Hematopoietic multipotent progenitor cell (in vitro differentiated cells): ENCODE measurements at regions not wholly inside any gene's neighbourhood (a gene's known extent, or its start where the extent isn't known, plus 50 kb on each side); places are given as distances from the start of the nearest gene placed in this dataset.

ENCODE experiments used
- DNase-seq, 3 donors: peaks; one replicate each; pipeline ENCODE4 v3.0.0-alpha.2; 2011 to 2015; ENCODE audit warnings: low read depth in 2 of 3, low spot score in 2 of 3

DNA sequence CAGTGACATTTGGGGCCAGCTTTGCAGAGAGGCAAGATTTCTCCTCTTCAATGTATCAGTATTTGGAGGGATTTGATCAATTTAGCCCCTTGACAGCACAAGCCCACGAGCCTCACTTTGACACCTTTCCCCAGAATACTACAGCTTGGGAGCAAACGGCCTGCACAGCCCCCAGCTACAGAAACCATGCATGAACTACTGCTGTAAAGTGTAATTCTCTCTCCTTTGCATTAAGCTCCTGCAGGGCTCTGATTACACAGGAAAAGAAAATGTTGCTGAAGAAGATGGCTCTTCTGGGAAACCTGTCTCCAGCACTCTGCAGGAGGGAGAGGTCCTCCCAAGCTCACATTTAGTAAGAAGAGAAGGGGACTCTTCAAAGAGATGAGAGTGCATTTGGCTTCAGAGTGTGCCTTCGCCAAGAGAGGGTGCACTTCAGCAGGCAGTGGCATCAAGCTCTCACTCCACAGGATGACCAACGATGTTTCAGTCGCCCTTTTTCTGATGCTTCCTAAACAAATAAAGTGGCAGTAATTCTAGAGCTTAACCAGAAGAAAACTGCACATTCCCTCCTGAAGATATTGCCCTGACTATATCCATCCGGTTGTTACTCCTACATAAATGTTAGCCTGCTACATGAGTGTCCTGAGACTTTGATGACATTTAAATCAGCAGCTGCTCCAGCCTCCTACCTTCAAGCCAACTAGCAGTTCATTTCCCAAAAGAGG is 272.2 kb downstream of the AUH start:
- peak in 2 of 3 donors; percentile 53 to 77 for DNase-seq

DNA sequence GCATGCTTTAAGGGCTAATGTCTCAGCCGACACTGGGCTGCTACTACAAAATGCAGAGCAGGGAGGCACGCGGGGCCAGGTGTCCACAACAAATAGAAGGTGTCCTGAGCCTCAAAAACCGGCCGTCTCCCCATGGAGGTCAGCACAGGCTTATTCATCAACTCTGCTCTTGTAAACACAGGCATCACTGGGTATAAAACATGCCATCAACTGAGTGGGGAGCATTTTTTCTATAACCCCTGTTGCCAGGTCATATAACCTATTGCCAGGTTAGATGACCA is 271.6 kb downstream of the AUH start:
- no peak for DNase-seq

DNA sequence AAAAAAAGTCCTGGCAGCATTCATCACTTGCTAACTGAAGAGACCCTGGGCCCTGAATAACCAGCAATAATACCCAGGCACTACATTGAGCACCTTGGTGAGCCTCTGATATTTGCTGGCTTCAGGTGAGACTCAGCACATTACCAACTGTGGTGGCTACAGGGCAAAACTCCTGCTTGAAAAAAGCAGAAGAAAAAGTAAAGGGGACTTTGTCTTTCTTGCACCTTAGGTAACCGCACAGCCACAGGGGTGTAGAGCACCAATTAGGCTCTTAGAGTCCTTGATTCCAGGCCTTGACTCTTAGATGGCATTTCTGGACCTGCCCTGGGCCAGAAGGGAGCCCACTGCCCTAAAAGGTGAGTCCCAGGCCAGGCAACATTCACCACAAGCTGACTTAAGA is 269.5 kb downstream of the AUH start:
- DNase-seq = no peak

DNA sequence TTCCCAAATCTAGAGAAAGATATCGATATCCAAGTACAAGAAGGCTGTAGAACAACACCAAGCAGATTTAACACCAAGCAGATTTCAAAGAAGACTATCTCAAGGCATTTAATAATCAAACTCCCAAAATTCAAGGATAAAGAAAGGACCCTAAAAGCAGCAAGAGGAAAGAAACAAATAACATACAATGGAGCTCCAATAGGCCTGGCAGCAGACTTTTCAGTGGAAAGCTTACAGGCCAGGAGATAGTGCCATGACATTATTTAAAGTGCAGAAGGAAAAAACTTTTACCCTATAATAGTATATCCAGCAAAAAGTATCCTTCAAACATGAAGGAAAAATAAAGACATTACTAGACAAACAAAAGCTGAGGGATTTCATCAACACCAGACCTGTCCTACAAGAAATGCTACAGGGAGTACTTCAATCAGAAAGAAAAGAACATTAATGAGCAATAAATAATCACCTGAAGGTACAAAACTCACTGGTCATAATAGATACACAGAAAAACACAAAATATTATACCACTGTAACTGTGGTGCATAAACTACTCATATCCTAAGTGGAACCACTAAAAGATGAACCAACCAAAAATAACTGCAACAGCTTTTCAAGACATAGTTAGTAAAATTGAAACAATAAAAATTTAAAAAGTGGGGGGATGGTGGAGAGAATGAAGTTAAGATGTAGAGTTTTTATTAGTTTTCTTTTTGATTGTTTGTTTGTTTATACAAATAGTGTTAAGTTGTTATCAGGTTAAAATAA is 267.2 kb downstream of the AUH start:
- no peak for DNase-seq

DNA sequence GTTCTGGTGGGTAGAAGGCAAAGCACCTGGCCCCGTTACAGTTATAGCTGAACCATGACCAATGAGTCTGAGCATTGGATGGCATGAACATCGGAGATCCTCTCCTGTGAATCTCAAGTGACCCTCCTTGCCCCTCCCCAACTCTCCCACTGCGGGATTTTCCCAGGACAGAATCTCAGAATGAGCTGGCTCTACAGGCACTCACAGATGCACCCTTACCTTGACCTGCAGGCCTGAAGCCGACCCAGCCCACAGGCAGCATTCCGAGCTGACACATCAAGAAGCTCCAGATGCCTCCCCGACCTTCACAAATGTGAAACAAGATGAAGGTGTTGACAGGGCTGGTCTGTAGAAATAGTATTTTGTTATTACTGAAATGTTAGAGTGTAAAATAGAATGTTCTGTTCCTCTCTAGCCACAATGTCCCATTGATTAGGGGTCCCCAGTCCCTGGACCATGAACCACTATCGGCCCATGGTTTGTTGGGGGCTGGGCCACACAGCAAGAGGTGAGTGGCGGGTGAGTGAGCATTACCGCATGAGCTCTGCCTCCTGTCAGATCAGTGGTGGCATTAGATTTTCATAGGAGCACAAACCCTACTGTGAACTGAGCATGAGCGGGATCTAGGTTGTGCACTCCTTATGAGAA is 263.4 kb downstream of the AUH start:
- DNase-seq = no peak

DNA sequence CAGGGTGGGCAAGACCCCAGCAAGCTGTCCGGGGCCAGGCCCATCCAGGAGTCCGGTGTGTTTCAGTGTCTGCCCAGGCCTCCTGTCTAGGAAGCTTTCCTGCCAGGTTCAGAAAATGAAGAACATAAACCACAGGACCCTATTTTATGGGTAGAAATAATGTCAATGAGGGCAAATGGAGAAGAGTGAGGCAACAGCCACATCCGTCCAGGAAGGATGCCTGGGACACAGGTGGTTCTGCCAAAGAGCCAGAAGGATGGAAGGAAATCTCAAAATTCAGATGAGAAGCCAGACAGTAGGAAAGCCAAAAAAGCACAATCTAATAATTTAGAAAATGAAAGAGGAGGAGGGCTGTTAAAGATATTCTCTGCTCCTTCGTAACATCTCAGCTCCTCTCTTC is 262.3 kb downstream of the AUH start:
- DNase-seq = no peak

GRCh38 chr9:91100878-91101450 is 260.8 kb downstream of the AUH start:
- no peak for DNase-seq

GRCh38 chr9:91101611-91102168 is 260.0 kb downstream of the AUH start:
- DNase-seq = peak in 2 of 3 donors; percentile 17 to 50

DNA sequence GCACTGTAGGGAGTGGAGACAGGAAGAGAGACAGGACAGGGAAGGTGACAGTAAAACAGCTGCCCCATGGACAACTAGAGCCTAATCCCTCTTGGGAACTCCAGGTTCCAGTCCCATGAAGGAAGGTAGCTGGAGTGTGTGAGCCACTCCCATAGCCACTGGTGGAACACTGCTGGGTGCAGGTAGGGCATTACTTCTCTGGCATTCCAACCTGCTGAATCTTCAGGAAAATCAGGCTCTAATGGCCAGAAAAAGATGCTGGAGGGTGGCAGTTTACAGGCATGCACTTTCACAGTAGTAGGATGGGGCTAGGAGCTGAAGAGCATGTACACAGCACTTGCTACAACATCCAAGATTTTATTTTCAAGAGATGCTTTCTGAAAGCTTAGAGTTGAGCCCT is 259.4 kb downstream of the AUH start:
- no peak for DNase-seq

GRCh38 chr9:91103931-91104330 is 257.8 kb downstream of the AUH start:
- peak in 1 of 3 donors; percentile 11 for DNase-seq

GRCh38 chr9:91106415-91107081 is 255.2 kb downstream of the AUH start:
- no peak for DNase-seq

- no peak for DNase-seq
These were observed 250.5 kb downstream of the AUH start for GRCh38 chr9:91111226-91111625.

DNA sequence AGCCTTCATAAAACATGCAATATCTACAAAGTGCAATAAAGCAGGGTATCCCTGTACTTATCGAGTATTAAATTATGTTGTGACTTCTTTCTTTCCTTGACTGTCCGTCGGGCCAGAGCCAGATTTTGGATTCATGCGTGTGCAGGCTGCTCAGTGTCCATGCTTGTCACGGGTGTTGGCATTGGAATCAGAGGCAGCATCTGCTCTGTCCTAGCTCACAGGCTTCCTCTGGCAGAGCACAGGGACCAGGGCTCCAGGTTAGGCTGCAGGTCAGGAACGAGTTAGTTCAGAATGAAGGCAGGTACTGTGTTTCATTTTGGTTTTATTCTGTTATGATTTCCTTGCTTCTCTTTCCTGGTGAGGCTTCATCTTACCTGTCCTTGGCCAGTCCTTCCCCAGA is 249.8 kb downstream of the AUH start:
- no peak for DNase-seq

DNA sequence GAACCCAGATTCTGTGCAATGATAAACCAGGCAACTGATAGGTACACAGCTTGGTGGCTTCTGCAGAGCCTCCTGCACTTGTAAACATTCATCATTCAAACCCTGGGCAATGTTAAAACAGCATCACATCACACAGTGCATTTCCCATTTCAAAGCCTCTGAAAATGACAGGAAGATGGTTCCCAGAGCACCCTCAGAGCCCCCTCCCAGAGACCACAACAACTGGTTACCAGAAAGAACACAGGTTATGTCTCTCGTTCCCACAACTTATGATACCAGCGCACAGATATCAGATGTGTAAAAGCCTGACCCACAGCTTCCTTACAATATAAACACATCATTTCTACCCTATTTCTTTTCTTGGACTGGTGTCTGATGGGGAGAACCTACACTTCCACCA is 248.7 kb downstream of the AUH start:
- no peak for DNase-seq

DNA sequence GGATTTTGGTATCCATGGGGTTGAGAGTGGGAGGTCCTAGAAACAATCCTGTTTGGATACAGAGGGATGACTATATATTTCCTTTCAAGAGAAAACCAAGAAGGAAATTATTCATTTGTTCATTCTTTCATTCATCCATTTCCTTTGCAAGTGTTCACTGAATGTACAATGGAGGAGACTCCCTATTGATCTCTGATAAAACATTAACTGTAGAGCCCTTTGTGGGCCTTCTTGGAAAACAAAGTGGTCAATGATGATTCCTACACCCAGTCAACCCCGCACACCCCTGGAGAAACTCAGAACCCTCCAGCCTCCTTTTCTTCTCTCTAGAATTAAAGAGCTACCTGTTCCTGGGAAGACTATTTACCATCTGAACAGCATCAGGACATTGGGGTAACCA is 247.3 kb downstream of the AUH start:
- DNase-seq = no peak

GRCh38 chr9:91116211-91116610 is 245.5 kb downstream of the AUH start:
- no peak for DNase-seq

DNA sequence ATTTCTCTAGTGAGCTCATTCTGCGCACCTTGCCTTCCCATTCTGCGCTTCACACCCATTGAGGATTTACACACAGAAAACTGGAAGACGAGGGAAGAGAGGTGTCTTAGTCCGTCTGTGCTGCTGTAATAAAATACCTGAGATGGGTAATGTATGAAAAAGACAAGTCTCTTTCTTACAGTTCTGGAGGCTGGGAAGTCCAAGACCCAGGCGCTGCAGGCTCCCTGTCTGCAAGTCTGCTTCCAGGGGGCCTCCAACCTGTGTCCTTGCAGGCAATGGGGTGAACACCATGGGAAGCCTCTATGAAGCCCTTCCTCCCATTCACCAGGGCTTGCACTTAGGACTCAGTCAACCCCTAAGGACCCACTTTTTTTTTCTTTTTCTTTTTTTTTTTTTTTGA is 245.0 kb downstream of the AUH start:
- no peak for DNase-seq

GRCh38 chr9:91117474-91117891 is 244.2 kb downstream of the AUH start:
- no peak for DNase-seq

DNA sequence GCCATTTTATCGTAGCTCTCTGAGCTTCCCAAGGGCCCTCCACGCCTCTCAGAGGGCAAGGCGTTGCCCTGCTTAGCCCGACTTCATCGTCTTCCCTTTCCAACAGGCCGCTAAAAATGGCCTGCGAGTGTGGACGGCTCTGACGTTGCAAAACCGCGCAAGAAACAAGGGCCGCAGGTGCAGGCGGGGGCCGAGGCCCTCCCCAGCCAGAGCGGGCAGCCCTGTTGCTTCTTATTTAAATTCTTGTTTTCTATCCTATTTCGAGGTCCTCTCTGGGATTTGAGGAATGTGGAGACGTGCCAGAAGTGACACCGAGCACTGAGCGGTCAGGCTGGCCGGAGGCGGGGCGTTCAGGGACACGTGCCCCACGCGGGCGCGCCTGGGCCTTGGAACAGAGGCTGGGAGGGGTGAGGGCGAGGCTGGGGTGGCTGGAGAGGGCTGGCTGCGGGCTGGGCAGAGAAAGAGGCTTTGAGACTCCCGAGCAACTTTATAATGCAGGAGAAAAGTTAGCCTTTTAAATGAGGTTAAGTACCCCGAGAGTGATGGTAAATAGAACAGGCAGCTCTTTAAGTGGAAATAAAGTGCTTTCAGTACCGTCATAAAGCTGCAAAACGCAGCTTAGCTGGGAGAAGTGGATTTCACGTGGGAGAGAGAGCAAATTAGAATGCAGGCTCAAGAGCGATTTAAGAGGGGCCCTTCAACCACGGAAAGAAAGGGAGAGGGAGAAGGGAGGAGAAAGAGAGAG is 243.6 kb downstream of the AUH start:
- DNase-seq = peak in 1 of 3 donors; percentile 26

GRCh38 chr9:91118704-91119025 is 243.1 kb downstream of the AUH start:
- no peak for DNase-seq
